Adrenal gland (tissue), 5 donors: ENCODE measurements at regions not wholly inside any gene's neighbourhood (a gene's known extent, or its start where the extent isn't known, plus 50 kb on each side); places are given as distances from the start of the nearest gene placed in this dataset.

Experiments
- CTCF ChIP-seq, 6 experiments: fragments of 450-650 bp in 4 of 6; fragments of 200-600 bp in 2 of 6; sonication (generic) in 1 of 6; IDR thresholded peaks; 1 replicate in 5 of 6; 2 replicates in 1 of 6; pipeline versions ENCODE4 v1.5.1 to v1.8.0; 2016 to 2021; ENCODE audit warnings: antibody characterized with exemption in 6 of 6, mild to moderate bottlenecking in 2 of 6, moderate library complexity in 1 of 6
- POLR2A ChIP-seq, 2 donors: fragments of 450-650 bp; IDR thresholded peaks; one replicate each; pipeline ENCODE4 v1.6.1; 2017; ENCODE audit warnings: antibody characterized with exemption in 2 of 2, mild to moderate bottlenecking in 2 of 2, moderate library complexity in 1 of 2
- donor health status: DM: no; HTN: no; CAD: no.

GRCh38 chr10:71143170-71143569 lies 69.2 kb upstream of the UNC5B start:
- TF ChIP-seq POLR2A (IDR thresholded peaks at IDR 0.05), result no peak
- TF ChIP-seq CTCF (IDR thresholded peaks at IDR 0.05), result no peak
